GM12873 (cell line): ENCODE measurements at regions not wholly inside any gene's neighbourhood (a gene's known extent, or its start where the extent isn't known, plus 50 kb on each side); places are given as distances from the start of the nearest gene placed in this dataset.

ENCODE experiments used
- TF ChIP-seq, protein P1 (sequence below): IDR thresholded peaks from 2 replicates; pipeline ENCODE4 v1.5.1; 2012; ENCODE audit warnings: low read depth, mild to moderate bottlenecking, moderate library complexity, low read length, control low read depth; ENCODE audit not compliant: insufficient read depth; ENCODE audit errors: missing control alignments

DNA sequence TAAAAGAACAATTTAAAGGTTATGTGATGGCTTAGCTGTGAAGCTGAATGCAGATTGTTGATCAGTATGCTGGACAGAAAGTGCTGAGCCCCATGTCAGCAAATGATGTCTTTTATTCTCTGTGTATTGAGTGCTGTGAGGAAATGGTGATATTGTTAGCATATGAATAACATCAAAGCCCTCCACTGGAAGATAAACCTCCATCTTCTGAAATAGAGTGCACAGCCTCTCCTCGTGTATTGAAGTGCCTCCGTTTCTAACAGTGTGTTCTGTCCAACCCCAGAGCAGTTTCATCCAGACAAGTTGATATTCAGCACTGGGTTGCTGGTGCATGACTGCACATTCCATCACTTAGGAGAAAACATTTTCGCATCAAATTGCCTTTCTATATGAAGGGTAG lies 242.9 kb downstream of the CSNK1G3 start:
- TF ChIP-seq, protein P1, sequence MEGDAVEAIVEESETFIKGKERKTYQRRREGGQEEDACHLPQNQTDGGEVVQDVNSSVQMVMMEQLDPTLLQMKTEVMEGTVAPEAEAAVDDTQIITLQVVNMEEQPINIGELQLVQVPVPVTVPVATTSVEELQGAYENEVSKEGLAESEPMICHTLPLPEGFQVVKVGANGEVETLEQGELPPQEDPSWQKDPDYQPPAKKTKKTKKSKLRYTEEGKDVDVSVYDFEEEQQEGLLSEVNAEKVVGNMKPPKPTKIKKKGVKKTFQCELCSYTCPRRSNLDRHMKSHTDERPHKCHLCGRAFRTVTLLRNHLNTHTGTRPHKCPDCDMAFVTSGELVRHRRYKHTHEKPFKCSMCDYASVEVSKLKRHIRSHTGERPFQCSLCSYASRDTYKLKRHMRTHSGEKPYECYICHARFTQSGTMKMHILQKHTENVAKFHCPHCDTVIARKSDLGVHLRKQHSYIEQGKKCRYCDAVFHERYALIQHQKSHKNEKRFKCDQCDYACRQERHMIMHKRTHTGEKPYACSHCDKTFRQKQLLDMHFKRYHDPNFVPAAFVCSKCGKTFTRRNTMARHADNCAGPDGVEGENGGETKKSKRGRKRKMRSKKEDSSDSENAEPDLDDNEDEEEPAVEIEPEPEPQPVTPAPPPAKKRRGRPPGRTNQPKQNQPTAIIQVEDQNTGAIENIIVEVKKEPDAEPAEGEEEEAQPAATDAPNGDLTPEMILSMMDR = no peak

- TF ChIP-seq, protein P1 = no peak
These were observed 242.2 kb downstream of the CSNK1G3 start for GRCh38 chr5:123753937-123754891.

GRCh38 chr5:123753180-123753936 lies 241.4 kb downstream of the CSNK1G3 start:
- TF ChIP-seq, protein P1 = no peak

DNA sequence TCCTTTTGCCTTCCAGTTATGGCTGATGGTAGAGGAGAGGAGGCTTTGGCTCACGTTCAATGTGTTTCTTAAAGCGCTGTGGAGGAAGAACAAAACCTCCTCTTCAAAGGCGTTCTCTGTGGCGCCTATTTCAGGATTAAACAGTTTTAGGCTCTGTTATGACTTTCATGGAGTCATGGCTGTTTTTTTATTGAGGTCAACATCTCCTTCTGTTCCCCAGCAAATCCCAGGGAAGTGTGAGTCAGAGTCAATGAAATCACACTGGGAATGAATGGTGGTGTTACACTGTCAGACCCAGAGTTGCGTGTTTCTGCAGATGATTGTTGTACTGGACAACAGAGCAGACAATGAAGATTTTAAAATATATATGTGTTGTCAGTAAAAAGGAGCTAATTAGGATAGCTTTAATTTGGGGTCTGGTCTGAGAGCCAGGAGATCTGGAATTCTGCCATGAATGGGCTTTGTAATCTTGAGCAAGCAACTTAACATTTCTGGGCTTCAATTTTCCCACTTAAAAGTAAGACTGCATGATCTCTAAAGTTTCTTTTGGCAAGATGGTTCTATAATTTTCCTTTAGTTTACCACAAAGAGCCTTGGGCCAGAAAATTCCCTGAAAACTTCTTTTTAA lies 240.7 kb downstream of the CSNK1G3 start:
- TF ChIP-seq, protein P1 = no peak

DNA sequence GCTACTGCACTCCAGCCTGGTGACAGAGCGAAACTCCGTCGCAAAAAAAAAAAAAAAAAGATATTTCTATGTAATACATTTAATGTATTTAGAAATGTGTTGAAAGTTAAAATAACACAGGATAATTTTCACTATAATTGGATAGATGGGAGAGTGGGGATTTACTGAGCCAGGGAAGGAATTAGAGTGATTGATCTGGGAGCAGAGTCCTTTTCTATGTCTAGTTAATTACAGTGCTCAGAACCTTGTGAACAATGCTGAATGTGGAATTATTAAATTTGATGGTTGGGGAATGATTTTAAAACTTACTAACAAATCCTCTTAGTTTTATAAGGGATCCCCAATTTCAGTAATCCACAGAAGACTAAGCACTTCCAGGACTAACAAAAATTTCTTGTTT lies 239.7 kb downstream of the CSNK1G3 start:
- TF ChIP-seq, protein P1 = no peak

- TF ChIP-seq, protein P1 = no peak
These were observed 236.3 kb downstream of the CSNK1G3 start for GRCh38 chr5:123748239-123748638.

DNA sequence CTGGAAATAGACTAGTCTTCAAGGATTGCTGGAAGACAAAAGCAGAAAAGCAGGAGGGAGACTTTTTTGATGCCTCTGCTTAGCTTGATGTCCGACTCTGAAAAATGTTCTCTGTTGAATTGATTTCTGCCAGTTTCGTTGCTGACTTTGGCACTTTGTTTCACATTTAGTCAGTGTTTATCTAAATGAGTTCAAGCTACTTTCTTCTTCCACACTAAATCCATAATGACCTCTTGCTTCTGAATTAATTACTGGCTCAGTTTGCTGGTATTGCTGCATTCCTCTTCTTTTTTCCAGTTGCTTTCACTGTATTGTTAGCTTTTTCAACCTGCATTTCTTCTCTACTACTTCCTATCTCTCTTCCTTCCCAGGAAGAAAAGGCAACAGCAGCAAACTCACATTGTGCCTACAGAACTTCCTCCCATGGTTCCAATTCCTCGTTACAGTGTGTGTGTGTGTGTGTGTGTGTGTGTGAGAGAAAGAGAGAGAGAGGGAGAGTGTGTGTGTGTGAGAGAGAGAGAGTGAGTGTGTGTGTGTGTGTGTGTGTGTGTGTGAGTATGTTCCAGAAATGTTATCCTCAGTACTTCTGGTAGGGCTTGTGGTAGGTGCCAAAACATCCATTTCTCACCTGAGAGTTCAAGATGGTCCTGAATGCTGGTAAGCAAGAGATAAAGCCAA lies 234.8 kb downstream of the CSNK1G3 start:
- TF ChIP-seq, protein P1 = no peak
